IMR-90 (cell line): ENCODE measurements at regions not wholly inside any gene's neighbourhood (a gene's known extent, or its start where the extent isn't known, plus 50 kb on each side); places are given as distances from the start of the nearest gene placed in this dataset.

Experiments
- ATAC-seq: fragments of 200-7000 bp; cut with Tn5 transposase; 2 replicates; pipeline ENCODE4 v1.9.1; 2020; ENCODE audit warnings: low read depth, mild to moderate bottlenecking, moderate library complexity
- BruUV-seq: library from RNA; stranded (reverse); fragments of 400-500 nt; replicated peaks from 2 replicates; lab custom pipeline; 2021; lab: Mats Ljungman, UMichigan
- CTCF ChIA-PET: fragments of 300-600 bp; formaldehyde crosslinking; extraction: SDS; loops from one replicate; lab custom pipeline; 2021; ENCODE audit warnings: antibody characterized with exemption; lab: Yijun Ruan, JAX
- POLR2A ChIA-PET: fragments of 300-600 bp; sonication (Branson Sonifier 250); formaldehyde crosslinking; loops from one replicate; lab custom pipeline; 2022; ENCODE audit warnings: antibody characterized with exemption; ENCODE audit not compliant: unreplicated experiment; lab: Charles Lee
- DNase-seq: peaks from one replicate; pipeline ENCODE4 v3.0.0; 2013
- H2AFZ ChIP-seq: replicated peaks from 2 replicates; pipeline ENCODE3; 2013; ENCODE audit warnings: low read length, mild to moderate bottlenecking; ENCODE audit not compliant: poor library complexity
- H2AK5ac ChIP-seq: 2 replicates; pipeline ENCODE4 v1.6.1; 2013; ENCODE audit warnings: low read depth, low read length, inconsistent platforms
- H2AK9ac ChIP-seq: replicated peaks from 2 replicates; pipeline ENCODE3; 2013; ENCODE audit warnings: mild to moderate bottlenecking, low read depth, low read length, moderate library complexity; ENCODE audit not compliant: poor library complexity
- H2BK120ac ChIP-seq: 2 replicates; pipeline ENCODE4 v1.6.1; 2013; ENCODE audit warnings: low read depth, low read length, inconsistent platforms
- H2BK15ac ChIP-seq: 3 replicates; pipeline ENCODE4 v1.6.1; 2013; ENCODE audit warnings: low read depth, low read length, inconsistent platforms
- H2BK20ac ChIP-seq: 2 replicates; pipeline ENCODE4 v1.6.1; 2013; ENCODE audit warnings: low read depth, mild to moderate bottlenecking, inconsistent platforms, low read length, moderate library complexity
- H2BK5ac ChIP-seq: 2 replicates; pipeline ENCODE4 v1.6.1; 2013; ENCODE audit warnings: mild to moderate bottlenecking, low read depth, low read length, inconsistent platforms; ENCODE audit not compliant: poor library complexity, severe bottlenecking
- H3K14ac ChIP-seq: replicated peaks from 2 replicates; pipeline ENCODE4 v1.6.1; 2013; ENCODE audit warnings: low read depth, low read length, inconsistent platforms
- H3K18ac ChIP-seq: 2 replicates; pipeline ENCODE4 v1.6.1; 2013; ENCODE audit warnings: low read depth, low read length, control low read depth
- H3K23ac ChIP-seq: 2 replicates; pipeline ENCODE4 v1.6.1; 2013; ENCODE audit warnings: low read depth, low read length, inconsistent platforms
- H3K27ac ChIP-seq: 2 replicates; pipeline ENCODE4 v1.5.1; 2013; ENCODE audit warnings: mild to moderate bottlenecking, control low read depth, low read length; ENCODE audit not compliant: insufficient read depth
- H3K27me3 ChIP-seq: 2 replicates; pipeline ENCODE4 v1.6.1; 2013; ENCODE audit warnings: low read length; ENCODE audit not compliant: control insufficient read depth, insufficient read depth
- H3K36me3 ChIP-seq: 2 replicates; pipeline ENCODE4 v1.6.1; 2013; ENCODE audit warnings: low read length, mixed read lengths; ENCODE audit not compliant: control insufficient read depth, insufficient read depth
- H3K4ac ChIP-seq: 2 replicates; pipeline ENCODE4 v1.6.1; 2013; ENCODE audit warnings: low read depth, low read length, inconsistent platforms
- H3K4me1 ChIP-seq: 2 replicates; pipeline ENCODE4 v1.6.1; 2013; ENCODE audit warnings: low read length, mixed read lengths; ENCODE audit not compliant: control insufficient read depth, insufficient read depth
- H3K4me2 ChIP-seq: 2 replicates; pipeline ENCODE4 v1.6.1; 2013; ENCODE audit warnings: low read depth, mild to moderate bottlenecking, control low read depth, low read length, moderate library complexity
- H3K4me3 ChIP-seq: 2 replicates; pipeline ENCODE4 v1.5.1; 2013; ENCODE audit warnings: low read depth, mild to moderate bottlenecking, control low read depth, low read length, moderate library complexity; ENCODE audit not compliant: insufficient read depth
- H3K56ac ChIP-seq: 2 replicates; pipeline ENCODE4 v1.6.1; 2013; ENCODE audit warnings: low read length, inconsistent platforms; ENCODE audit not compliant: insufficient read depth; ENCODE audit errors: extremely low read depth
- H3K79me1 ChIP-seq, 2 experiments: 2 replicates each; pipeline ENCODE4 v1.6.1; 2013; ENCODE audit warnings: low read length in 2 of 2, inconsistent platforms in 1 of 2, low read depth in 1 of 2
- H3K9ac ChIP-seq: 2 replicates; pipeline ENCODE4 v1.6.1; 2013; ENCODE audit warnings: low read depth, low read length, control low read depth
- H3K9me1 ChIP-seq: 2 replicates; pipeline ENCODE4 v1.6.1; 2013; ENCODE audit warnings: low read length, inconsistent platforms; ENCODE audit not compliant: insufficient read depth
- H3K9me3 ChIP-seq: 2 replicates; pipeline ENCODE4 v1.6.1; 2013; ENCODE audit warnings: low read length; ENCODE audit not compliant: control insufficient read depth, insufficient read depth
- H4K20me1 ChIP-seq: 2 replicates; pipeline ENCODE4 v1.6.1; 2013; ENCODE audit warnings: low read length, inconsistent platforms; ENCODE audit not compliant: insufficient read depth
- H4K5ac ChIP-seq: 2 replicates; pipeline ENCODE4 v1.6.1; 2013; ENCODE audit warnings: mild to moderate bottlenecking, low read depth, low read length, control low read depth
- H4K8ac ChIP-seq, 2 experiments: 2 replicates each; pipeline ENCODE4 v1.6.1; 2013; ENCODE audit warnings: low read depth in 2 of 2, low read length in 2 of 2, control low read depth in 1 of 2, inconsistent platforms in 1 of 2
- H4K91ac ChIP-seq: 2 replicates; pipeline ENCODE4 v1.6.1; 2013; ENCODE audit warnings: low read depth, low read length, inconsistent platforms; ENCODE audit not compliant: insufficient read depth
- CEBPB ChIP-seq: IDR thresholded peaks from 2 replicates; pipeline ENCODE4 v1.6.1; 2012; ENCODE audit warnings: low read depth, low read length, improper control_type of control experiment
- CTCF ChIP-seq: conservative IDR thresholded peaks from 2 replicates; pipeline ENCODE4 v1.5.1; 2012; ENCODE audit warnings: mild to moderate bottlenecking, low read depth, low read length, improper control_type of control experiment
- FOS ChIP-seq: fragments of 150-350 bp; IDR thresholded peaks from 2 replicates; pipeline ENCODE4 v1.6.1; 2016; ENCODE audit warnings: low read depth, low read length
- MAFK ChIP-seq: IDR thresholded peaks from 2 replicates; pipeline ENCODE4 v1.6.1; 2012; ENCODE audit warnings: low read depth, low read length, improper control_type of control experiment
- MAZ ChIP-seq: IDR thresholded peaks from 2 replicates; pipeline ENCODE4 v1.6.1; 2012; ENCODE audit warnings: low read depth, mild to moderate bottlenecking, low read length, improper control_type of control experiment, moderate library complexity, borderline replicate concordance
- NFE2L2 ChIP-seq: fragments of 150-350 bp; IDR thresholded peaks from 2 replicates; pipeline ENCODE4 v1.6.1; 2016; ENCODE audit warnings: low read depth, mild to moderate bottlenecking, low read length
- POLR2A ChIP-seq: IDR thresholded peaks from 2 replicates; pipeline ENCODE4 v1.6.1; 2012; ENCODE audit warnings: mild to moderate bottlenecking, low read depth, low read length
- RFX5 ChIP-seq: IDR thresholded peaks from 2 replicates; pipeline ENCODE4 v1.8.0; 2012; ENCODE audit warnings: low read depth, mild to moderate bottlenecking, low read length, moderate library complexity
- SMC3 ChIP-seq: fragments of 150-350 bp; IDR thresholded peaks from 2 replicates; pipeline ENCODE4 v1.6.1; 2016; ENCODE audit warnings: low read depth, mild to moderate bottlenecking, antibody characterized with exemption, low read length, moderate library complexity
- WGBS, 2 experiments: methylation state at CpG; one replicate each; pipeline versions ENCODE4 v1.1.5 to v1.1.7; 2013; ENCODE audit warnings: missing lambda C conversion rate in 2 of 2; ENCODE audit not compliant: insufficient read length in 1 of 2; ENCODE audit errors: extremely low coverage in 2 of 2; 5-methylcytosine and 5-hydroxymethylcytosine counted together
- dilution Hi-C: fragments of 300-500 bp; cut with HindIII; formaldehyde crosslinking; loops from one replicate; pipeline ENCODE4 v1.14.3; 2018; ENCODE audit warnings: low sequenced_read_pairs; ENCODE audit not compliant: unreplicated experiment
- in situ Hi-C: fragments of 300-500 bp; cut with MboI; formaldehyde crosslinking; loops from 3 replicates; pipeline ENCODE4 v1.14.3; 2019; ENCODE audit warnings: low sequenced_read_pairs, inconsistent platforms, mixed read lengths
- intact Hi-C: fragments of 100-400 bp; cut with micrococcal nuclease; formaldehyde crosslinking; loops from 2 replicates; pipeline ENCODE4 v1.10.0; 2022

GRCh38 chr1:37153116-37154100, 119.1 kb upstream of the GRIK3 start (continued):
- no peak for TF ChIP-seq RFX5

GRCh38 chr1:37156646-37157045, 122.3 kb upstream of the GRIK3 start:
- CTCF ChIA-PET, result no interaction called here
- no peak overlapping the region for H3K56ac ChIP-seq
- WGBS, 2 experiments, result no CpG with 5 or more reads among the region's 9 CpGs
- in situ Hi-C loops (no loop called here), intact Hi-C loops (no loop called here), dilution Hi-C loops (no loop called here)
- DNase-seq (no peak), ATAC-seq (no peak)
- no peak overlapping the region for H3K9ac ChIP-seq
- no peaks in the 10 kb centered on the region for H3K9me1 ChIP-seq
- no peak overlapping the region for H2AK5ac ChIP-seq
- TF ChIP-seq MAZ, result no peak
- no peak for TF ChIP-seq FOS
- no peak for TF ChIP-seq MAFK
- TF ChIP-seq CTCF, result no peak
- no peak for TF ChIP-seq NFE2L2
- TF ChIP-seq RFX5, result no peak
- TF ChIP-seq CEBPB, result no peak
- TF ChIP-seq SMC3, result no peak
- TF ChIP-seq POLR2A, result no peak
- BruUV-seq, result no TSS peak
- H4K91ac ChIP-seq, result no peak overlapping the region
- H3K4me2 ChIP-seq, result no peak overlapping the region
- H3K4me3 ChIP-seq, result no peak overlapping the region
- H2AK9ac ChIP-seq, result no peak overlapping the region
- H3K4me1 ChIP-seq, result no peaks in the 10 kb centered on the region
- no peak overlapping the region for H4K8ac ChIP-seq
- H3K23ac ChIP-seq, result no peak overlapping the region
- no peak overlapping the region for H4K5ac ChIP-seq
- no peaks in the 10 kb centered on the region; the same call in 1 of the 2 replicates for H3K9me3 ChIP-seq
- H3K27me3 ChIP-seq, result no peaks in the 10 kb centered on the region
- H3K4ac ChIP-seq, result no peak overlapping the region
- no peak overlapping the region for H2BK15ac ChIP-seq
- H4K20me1 ChIP-seq, result no peaks in the 10 kb centered on the region
- POLR2A ChIA-PET, result no interaction called here
- no peaks in the 10 kb centered on the region for H3K36me3 ChIP-seq
- no peaks in the 10 kb centered on the region for H3K79me1 ChIP-seq
- no peak overlapping the region for H3K27ac ChIP-seq
- H2AFZ ChIP-seq, result no peak overlapping the region
- no peak overlapping the region for H2BK120ac ChIP-seq
- no peak overlapping the region for H3K18ac ChIP-seq
- H2BK20ac ChIP-seq, result no peak overlapping the region
- H3K14ac ChIP-seq, result no peak overlapping the region
- no peak overlapping the region for H2BK5ac ChIP-seq
